HG03175 (cell line): ENCODE measurements at regions not wholly inside any gene's neighbourhood (a gene's known extent, or its start where the extent isn't known, plus 50 kb on each side); places are given as distances from the start of the nearest gene placed in this dataset.

Source experiments
- ATAC-seq: cut with Tn5 transposase; IDR thresholded peaks from one replicate; pipeline ENCODE4 v1.9.1; 2021; ENCODE audit warnings: mild to moderate bottlenecking, moderate library complexity; ENCODE audit not compliant: unreplicated experiment

- ATAC-seq: no peak
These were observed 120.3 kb downstream of the CYB561 start for GRCh38 chr17:63325808-63326207.

GRCh38 chr17:63329876-63330275, 116.2 kb downstream of the CYB561 start:
- ATAC-seq: no peak

GRCh38 chr17:63331301-63332061, 114.6 kb downstream of the CYB561 start:
- no peak for ATAC-seq

GRCh38 chr17:63332286-63332685, 113.8 kb downstream of the CYB561 start:
- ATAC-seq: no peak

DNA sequence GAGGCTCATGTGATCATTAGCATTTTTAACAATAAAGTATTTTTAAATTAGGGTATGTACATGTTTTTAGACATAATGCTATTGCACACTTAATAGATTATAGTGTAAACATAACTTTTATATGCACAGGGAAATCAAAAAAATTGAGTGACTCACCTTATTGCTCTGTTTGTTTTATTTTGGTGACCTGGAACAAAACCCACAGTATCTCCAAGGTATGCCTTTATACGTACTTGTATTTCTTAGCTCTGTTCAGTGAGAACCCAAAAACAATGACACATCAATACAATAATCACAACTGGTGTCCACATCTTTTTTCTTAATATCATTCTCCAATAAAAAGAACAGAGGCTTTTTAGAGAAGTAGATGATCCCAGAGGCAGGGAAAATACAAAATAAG, 112.2 kb downstream of the CYB561 start:
- ATAC-seq: no peak

GRCh38 chr17:63335831-63336230, 110.3 kb downstream of the CYB561 start:
- no peak for ATAC-seq

GRCh38 chr17:63337579-63337978, 108.5 kb downstream of the CYB561 start:
- no peak for ATAC-seq

DNA sequence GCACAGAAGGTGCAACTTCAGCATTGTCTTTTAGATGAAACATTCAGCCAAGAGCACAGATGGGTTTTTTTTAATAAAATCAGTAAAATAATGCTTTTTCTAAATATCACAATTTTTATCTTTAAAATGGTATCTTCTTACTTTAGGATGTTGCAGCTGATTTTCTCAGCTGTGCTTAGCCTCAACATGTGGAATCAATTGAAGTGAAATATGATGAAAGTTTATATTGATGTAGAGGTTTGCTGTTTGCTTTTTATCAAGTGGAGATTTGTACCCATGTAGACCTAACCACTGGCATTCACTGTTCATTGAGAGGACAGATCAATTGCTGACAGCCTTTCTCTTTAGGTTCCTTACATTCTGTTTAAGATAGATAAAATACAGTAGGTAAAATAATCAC, 107.8 kb downstream of the CYB561 start:
- ATAC-seq: no peak

DNA sequence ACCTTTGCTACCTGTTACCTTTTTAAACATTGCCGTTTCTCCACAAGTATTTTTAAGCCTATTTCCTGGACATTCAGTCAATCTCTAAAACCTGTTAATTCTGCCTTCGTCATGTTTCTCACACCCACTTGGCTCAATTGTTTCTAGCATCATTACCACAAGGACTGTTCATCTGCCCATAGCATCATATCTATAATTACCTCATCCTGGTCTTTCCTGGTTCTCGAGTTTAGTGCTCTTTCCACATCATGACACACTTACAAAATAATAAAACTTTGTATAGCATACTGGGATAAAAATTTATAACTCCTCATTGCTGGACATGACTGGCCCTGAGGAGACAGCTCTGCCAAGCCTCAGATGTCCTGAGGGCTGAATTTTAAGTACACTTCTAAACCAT, 104.8 kb downstream of the CYB561 start:
- no peak for ATAC-seq

- ATAC-seq: no peak
These were observed 101.7 kb downstream of the CYB561 start for GRCh38 chr17:63344383-63344782.

DNA sequence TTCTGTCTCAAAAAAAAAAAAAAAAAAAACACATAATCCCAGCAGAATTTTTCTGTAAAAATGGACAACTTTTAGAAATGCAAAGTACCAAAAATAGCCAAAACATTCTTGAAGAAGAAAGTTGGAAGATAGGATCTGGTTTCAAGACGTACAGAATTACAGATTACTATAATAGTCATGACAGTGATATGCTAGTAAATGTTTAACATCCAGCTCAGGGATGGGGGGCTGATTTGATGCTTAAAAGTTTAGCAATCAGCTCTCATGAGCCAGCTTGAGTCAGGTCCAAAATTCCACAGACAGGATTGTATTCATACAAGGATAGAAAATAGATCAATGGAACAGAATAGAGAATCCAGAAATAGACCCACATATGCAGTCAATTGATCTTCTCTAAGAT, 100.5 kb downstream of the CYB561 start:
- no peak for ATAC-seq

DNA sequence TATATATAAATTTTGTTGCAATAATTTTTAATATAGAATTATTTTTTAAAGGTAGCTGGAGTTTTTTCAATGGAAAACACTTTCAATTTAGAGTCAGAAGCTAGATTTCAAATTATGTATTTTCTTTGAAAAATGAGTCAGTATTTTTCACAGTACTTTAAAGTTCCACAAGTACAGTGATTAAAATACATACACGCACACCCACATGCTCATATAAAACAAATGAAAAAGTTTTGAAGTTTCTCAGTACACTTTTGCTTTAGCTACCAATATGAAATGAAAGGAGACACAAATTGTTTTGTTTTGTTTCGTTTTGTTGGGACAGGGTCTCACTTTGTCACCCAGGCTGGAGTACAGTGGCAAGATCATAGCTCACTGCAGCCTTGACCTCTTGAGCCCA, 98.6 kb downstream of the CYB561 start:
- ATAC-seq: no peak

DNA sequence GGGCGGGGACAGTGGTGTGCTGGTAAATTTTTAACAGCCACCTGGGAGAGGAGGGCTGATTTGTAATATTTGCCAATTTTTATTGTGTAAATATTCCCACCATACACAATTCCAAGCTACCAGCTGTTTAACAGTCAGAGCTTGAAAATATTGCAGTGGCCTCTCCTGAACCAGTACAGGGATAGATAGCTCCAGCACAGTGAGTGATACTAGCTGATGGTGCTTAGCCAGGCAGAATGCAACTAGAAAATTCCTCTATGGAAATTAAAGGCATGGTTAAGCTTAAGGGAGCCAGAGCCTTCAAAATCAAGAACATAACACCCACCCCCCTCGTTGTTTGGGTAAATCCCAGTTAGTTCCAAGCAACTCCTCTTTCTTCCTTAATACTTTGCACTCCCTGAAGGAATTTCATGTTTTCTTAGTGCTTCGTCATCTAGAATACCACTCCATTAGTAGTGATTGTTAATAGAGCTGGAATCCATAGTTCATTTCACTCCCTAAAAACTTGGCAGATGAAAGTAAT, 96.6 kb downstream of the CYB561 start:
- no peak for ATAC-seq

GRCh38 chr17:63350364-63350763, 95.7 kb downstream of the CYB561 start:
- no peak for ATAC-seq

DNA sequence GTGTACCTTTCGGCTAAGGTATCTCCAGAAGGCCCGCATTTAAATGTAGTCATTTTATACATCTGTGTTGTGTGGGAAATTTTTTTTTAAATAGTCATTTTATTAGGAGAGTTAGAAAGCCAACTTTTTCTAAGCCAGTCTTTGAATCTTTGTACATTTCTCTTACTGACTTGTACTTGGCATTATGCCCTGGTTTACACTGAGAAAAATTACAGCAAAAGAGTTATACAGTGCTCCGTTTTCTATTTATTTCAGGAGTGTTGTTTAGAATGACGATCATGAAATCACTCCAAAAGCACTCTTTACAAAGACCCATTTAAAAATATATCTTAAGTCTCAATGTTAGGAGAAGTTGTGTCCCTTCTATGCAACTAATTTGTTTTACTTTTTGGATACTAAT, 91.8 kb downstream of the CYB561 start:
- ATAC-seq: no peak

DNA sequence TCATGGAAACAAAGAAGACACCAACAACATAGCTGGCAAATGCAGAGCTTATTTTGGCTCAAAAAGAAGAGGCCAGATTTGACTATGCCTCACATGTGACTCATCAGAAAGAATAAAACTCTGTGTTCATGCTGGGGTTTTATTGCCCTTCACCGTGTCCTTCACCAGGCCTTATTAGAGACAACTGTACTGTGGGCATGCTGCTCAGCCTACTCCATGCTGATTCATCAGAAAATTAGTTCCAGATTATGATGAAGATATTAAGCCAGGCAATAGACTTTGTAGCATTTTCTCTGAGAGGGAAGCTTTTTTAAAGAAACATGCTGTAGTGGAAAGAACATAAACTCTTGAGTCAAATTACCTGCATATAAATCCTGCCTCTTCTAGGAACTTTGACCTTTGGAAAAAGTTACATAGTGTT, 89.8 kb downstream of the CYB561 start:
- no peak for ATAC-seq

- ATAC-seq: no peak
These were observed 87.8 kb downstream of the CYB561 start for GRCh38 chr17:63358111-63358839.

- no peak for ATAC-seq
These were observed 87.2 kb downstream of the CYB561 start for GRCh38 chr17:63358956-63359355.

DNA sequence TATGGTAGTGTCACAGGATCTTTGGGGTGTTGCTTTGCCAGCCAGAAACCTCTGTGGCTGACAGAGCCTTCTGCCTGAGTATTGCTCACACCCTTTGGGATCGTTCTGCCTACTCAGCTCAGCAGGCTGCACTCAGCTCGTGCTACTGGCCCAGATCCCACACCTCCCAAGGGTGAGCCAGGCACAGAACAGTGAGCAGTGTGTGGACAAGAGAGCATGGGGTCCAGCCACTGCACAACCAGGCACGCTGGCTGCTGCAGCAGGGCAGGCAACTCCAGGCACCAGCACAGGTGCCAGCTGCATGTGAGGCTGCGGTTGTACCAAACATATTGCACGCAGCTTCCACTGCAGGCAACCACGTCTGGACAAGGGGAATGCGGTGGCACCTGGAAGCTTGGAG, 84.9 kb downstream of the CYB561 start:
- ATAC-seq: no peak

DNA sequence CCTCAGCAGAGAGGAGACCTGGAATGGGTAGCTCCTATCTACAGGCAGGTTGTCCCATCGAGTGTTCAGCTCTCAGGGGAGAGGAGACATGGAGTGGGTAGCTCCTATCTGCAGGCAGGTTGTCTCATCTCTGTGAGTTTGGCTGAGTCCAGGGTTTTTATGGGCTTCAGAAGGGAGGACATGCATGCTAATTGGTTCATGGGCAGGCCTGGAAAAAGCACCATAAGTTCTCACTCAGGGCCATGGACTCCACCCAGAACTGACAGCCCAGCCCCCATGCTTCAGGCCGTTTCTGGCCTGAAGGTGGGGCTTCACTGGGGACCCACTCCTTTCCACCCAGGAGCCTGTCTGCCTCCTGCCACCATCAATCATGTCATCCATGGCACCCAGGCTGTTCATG, 84.0 kb downstream of the CYB561 start:
- ATAC-seq: no peak

DNA sequence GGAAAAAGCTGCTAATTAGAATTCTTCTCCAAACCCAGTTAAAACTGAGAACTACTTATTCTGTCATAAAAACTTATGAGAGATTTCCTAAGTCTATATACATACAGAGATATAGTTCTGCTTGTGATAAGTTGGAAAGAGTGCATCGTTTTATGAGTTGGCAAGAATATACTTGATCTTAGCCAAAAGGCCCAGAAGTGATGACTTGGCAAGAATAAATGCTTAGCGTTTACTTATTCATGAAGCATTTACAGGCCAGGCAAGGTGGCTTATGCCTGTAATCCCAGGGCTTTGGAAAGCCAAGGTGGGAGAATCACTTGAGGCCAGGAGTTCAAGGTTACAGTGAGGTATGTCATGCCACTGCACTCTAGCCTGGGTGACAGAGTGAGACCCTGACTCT, 81.7 kb downstream of the CYB561 start:
- ATAC-seq: no peak

GRCh38 chr17:63364944-63365343, 81.2 kb downstream of the CYB561 start:
- ATAC-seq: no peak
